ENCODE measurements at regions not wholly inside any gene's neighbourhood (a gene's known extent, or its start where the extent isn't known, plus 50 kb on each side); places are given as distances from the start of the nearest gene placed in this dataset.

DNA sequence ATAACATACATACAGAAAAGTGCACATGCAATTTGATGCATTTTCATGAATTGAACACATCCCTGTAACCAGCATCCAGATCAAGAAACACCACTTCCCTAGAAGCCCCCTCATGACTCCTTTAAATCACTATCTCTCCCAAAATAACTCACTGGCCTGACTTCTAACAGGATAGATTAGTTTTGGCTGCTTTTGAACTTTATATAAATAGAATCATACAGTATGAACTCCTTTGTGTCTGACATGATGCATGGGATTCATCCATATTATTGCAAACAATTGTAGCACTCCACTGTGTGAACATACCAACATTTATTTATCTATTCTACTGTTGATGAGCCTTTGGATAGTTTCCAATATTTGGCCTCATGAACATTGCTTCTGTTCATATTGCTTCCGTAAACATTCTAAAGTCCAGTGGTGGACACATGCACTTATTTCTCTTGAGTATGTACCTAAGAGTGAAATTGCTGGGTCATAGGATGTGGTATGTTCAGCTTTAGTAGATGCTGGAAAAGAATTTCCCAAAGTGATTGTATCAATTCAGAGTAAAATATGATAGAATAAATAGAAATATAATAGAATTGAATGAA, 148.7 kb upstream of the GDNF start:
- TF ChIP-seq CTCF (IDR thresholded peaks at IDR 0.05) (no peak), POLR2A (IDR thresholded peaks at IDR 0.05) (no peak)

Data from thyroid gland (tissue), 4 donors.